EH (cell line): ENCODE measurements at regions not wholly inside any gene's neighbourhood (a gene's known extent, or its start where the extent isn't known, plus 50 kb on each side); places are given as distances from the start of the nearest gene placed in this dataset.

Source experiments
- DNase-seq: peaks from one replicate; pipeline ENCODE4 v3.0.0-alpha.2; 2015; ENCODE audit warnings: low read depth

DNA sequence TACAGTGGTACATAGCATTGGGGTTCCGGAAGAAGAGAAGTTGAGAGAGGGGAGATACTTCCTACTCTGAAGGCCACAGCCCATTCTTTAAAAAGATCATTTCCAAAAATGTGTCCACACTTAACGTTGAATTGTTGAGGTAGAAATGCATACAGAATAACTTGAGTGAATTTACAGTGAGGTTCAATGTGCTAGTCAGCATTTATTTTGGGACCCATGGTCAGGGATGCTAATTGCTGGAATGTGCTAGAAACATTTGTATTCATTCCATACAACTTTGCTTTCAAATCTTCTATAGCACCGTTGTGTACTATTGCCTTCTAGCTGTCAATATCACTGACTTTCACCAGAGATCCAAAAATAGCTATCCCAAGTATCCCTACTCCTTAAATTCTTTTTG is 325.9 kb downstream of the SATB2 start:
- no peak for DNase-seq

DNA sequence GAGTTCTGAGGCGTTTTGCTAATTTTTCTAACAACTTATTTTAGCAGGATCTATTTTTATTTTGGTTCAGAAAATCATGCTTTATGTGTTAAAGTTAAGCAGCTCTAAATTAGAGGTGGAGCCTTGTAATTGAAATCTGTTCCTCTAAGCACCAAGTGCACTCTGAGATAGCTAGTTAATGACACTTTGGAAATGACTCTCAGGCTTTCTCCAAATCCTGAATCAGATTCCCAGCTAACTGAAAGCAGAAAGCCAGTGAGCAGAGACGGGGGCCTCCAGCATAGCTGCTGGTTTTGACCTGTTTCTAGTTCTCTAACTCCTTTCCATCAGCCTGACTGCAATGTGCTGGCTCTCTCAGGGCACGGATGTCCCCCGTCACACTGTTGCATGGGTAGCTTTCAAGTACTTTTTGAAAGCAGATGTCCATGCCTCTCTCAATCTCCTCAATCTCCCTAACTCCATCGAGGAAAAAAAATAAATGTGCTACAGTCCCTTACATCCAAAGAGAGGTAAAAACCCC is 326.5 kb downstream of the SATB2 start:
- no peak for DNase-seq

DNA sequence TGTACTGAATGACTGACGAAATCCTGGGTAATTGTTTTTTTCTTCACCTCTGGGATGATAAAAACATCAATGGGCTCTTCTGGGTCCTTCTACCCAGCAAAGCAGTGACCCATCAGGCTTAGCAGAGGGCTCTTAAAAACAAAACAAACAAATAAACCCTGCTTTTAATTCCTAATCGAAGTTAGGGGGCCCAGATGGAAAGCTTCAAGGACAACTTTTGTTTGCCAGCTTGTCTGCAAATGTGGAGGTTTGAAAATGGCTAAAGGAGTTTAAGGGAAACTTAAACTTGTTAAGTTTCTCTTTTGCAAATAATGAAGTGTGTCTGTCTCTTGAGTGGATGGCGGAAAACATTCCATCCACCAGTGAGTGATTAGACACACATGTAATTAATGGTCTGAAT is 327.2 kb downstream of the SATB2 start:
- DNase-seq: no peak

DNA sequence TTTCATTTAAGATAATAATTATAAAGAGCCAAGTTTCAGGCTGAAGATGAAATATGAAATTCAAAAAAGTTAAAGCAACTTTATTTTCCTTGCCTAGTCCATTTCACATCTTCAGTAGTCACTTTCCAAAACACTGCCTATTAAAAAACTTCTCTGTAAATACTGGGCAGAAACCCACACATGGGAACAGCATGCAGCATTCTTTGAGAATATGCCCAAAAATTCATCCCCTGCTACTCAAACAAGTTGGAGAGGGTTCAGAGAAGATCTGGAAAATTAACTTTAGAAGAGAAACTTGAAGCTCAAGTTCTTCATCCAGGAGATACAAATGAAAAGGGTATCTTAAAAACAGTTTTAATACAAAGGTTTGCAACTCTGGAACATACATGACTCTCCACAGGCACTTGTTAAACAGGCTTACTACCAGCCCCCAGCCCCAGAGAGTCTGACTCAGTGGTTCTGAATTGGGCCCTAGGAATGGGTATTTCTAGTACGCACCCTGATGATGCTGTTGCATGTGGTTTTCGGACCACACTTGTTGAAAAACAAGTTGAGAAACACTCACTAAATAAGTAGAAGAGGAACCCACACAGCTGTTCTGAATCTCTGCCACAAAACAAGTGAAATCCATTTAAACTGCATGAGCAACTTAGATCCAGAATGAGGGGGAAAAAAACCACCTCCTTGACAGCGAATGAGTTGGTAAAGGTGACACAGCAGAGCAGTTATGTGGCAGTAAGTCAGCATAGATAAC is 329.1 kb downstream of the SATB2 start:
- DNase-seq: no peak

DNA sequence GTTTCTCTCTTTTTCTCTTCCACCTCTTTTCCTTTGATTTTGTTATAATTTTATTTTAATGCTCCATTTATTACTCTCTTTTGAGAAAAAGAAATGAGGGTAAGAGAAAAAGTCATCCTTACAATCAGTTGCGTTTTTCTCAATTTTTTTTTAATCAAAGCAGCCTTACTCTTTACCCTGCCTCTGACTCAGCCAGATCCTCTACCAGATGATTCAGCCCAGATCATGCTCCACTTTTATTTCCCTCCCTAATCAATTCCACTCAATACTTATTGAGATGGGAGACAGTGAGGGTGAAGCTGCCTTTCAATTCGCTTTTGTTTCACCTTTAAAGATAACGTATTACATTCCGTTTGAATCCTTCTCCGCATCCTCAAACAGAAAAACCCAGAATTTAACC is 337.9 kb downstream of the SATB2 start:
- DNase-seq: no peak

DNA sequence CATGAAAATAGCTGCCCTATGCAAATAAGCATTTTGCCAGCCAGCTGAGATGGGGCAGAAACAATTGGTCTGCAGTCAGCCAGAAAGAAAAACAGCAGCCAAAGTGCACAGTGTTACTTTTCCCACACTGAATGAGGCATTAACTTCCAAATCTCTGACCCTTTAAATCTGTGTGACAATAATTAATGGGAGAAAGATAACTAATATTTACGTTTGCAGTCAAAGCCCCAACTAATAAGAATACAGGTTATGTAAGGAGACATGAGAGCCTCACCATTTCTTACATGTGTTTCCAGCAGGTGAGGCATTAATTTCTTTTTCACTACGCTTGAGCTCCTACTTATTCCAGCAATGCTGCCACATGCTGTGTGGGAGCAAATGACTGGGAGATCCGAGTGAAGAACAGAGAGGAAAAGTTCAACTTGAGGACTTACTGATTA is 339.0 kb downstream of the SATB2 start:
- no peak for DNase-seq

DNA sequence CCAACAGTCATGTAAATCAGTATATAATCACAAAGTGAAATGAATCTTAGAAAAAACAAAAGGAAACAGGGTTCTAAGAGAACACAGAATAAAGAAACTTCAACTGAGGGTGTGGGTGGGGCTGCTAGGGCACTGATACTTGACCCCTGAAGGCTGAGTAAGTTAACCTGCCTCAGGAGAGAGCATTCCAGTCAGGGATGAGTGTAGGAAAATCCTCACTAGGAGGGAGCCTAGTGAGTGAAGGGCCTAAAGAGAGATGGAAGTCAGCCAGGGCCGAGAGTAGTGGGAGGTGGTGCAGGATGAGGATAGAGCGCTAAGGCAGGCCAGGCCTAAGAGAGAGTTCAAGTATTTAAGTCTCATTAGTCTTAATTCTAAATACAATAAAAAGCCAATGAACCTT is 342.6 kb downstream of the SATB2 start:
- DNase-seq: no peak

DNA sequence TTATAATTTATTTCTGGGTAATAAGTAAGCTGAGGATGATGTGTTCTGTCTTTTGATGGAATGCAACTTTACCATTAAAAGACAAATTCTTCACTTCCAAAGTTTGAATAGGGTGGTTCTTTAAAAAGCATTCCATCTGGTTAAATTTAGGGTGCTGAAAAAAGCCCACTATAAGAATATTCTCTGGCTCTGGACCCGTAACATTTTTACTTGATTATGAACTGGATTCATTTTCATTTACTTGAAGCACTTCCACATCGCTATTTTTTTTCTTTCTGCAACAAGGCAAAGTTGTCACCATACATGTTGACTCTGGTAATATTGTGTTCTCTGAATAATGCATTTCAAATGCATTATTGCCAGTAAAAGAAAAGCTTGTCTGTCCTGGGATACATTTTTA is 344.6 kb downstream of the SATB2 start:
- DNase-seq: no peak

DNA sequence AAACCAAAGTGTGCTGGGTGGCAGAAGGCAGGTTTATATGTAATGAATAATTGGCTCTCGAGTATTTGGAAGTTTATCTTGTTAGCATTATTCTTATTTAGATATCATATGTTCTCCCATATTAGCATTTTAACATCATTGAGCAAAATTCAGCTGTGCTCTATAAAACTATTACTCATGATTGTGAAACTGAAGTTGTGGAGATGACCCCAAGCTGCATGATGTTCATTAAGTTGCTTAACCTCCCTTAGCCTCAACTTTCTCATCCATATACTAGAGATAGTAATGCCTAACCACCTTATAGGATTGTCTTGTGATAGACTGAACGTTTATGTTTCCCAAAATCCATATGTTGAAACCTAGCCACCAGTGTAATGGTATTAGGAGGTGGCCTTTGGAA is 346.3 kb downstream of the SATB2 start:
- DNase-seq: no peak

DNA sequence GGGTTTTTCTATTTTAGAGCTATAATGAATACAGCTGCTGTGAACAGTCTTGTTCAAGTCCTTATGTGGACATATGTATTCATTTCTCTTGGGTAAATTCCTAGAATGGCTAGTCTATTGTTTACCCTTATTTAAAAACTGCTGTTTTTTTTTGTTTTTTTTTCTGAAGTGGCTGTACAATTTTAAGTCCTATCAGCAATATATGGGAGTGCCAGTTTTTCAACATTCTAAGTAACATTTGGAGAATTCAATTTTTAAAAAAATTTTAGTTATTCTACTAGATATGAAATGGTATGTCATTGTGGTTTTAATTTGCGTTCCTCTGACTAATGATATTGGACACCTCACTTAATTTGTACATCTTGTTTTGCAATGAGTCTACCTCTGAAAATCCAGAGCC is 349.7 kb downstream of the SATB2 start:
- DNase-seq: no peak

DNA sequence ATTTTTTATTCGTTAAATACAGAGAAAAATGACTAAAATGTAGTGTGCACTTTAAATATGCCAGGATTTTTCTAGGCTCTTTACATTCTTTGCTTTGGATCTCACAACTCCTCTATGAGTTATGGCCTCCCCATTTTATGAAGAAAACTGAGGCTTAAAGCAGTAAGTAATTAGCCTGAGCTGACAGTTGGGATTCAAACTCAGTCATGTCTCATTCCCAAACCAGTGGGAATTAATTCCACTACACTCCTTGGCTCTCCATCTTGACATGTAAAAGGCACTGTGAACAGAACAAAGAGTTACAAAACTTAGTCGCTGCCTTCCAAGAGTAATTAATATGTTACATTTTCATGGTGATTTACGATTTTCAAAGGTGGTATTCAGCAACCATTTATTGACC is 351.9 kb downstream of the SATB2 start:
- no peak for DNase-seq

DNA sequence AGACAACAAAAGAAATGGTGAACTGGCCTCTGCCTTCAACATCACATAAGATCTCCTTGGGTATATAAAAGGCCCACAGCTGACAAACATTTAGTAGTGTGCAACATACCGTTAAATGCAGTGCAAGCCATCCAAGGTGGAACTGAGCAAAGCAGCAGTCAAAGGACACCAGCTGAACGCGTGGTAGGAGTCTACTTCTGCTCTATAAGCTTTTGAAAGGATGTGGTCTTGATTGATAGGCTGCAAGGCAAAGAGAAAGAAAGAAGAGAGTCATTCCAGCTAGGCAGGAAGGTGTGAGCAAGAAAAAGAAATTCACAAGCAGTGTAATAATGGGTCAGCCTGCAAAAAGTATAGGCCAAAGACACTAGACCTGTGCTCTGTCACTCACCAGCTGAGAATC is 356.3 kb downstream of the SATB2 start:
- DNase-seq: no peak

DNA sequence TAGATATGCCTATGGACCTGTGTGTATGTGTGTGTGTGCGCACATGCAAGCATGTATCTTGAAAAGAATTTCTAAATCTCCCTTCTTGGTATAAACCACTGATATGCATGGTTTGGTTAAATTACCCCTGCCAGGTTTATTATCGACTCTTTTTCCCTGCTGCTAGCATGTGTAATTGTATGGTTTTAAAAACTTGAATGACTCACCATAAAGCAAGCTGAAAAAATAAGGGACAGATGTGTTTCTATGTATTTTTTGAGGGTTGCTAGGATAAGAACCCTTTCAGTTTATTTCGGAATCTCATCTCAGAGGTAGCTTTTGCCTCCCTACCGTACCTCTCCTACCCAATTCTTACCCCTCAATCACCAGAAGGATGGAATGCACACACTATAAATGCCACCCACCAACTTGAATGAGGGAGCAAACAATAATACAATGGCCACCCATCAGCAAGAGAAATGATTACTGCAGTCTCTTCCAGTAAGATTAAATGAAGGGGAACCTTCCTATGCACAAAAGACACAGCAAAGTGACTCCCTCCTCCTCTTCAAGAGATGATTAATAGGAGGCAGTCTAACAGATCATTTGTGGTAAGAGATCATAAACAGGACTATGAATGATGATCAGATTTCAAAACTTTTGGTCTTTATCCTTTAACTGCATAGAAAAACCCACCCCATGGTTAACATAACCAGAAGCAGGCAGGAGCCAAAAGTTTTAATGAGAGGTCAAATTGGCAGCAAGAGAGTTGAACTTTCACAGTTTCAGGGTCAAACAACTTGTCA is 357.2 kb downstream of the SATB2 start:
- DNase-seq: peak; percentile 50

DNA sequence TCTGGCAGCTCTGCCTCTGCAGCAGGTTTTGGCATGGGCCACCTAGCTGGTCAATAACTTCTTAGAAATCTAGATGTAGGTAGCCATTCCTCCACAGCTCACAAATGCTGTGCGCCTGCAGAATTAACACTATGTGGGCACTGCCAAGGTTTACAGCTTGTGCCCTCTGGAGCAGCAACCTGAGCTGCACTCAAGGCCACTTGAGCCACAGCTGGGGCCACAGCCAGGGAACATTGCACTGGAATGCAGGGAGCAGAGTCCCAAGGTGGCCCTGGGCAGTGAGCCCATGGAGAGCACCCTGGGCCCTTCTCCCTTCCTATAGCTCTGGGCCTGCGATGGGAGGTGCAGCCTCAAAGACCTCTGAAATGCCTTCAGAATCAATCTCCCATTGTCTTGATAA is 365.3 kb downstream of the SATB2 start:
- no peak for DNase-seq

DNA sequence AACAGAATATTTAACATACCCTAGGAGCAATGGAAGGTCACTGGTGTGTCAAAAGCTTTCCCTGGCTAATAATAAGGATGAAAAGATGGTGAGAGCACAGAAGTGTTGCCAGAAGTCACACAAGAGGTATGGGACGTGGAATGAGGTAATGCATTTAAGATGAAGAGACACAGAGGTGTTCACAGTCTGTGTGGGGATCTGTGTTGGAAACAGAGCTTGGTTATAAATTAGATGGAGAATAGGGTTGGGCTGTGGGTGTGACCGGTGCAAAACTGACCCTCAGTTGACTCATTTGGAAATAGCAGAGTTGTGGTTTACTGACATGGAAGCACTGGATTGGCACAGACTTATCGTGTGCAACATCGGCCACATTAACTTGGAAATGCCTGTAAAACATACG is 372.5 kb downstream of the SATB2 start:
- DNase-seq: peak; percentile 4

DNA sequence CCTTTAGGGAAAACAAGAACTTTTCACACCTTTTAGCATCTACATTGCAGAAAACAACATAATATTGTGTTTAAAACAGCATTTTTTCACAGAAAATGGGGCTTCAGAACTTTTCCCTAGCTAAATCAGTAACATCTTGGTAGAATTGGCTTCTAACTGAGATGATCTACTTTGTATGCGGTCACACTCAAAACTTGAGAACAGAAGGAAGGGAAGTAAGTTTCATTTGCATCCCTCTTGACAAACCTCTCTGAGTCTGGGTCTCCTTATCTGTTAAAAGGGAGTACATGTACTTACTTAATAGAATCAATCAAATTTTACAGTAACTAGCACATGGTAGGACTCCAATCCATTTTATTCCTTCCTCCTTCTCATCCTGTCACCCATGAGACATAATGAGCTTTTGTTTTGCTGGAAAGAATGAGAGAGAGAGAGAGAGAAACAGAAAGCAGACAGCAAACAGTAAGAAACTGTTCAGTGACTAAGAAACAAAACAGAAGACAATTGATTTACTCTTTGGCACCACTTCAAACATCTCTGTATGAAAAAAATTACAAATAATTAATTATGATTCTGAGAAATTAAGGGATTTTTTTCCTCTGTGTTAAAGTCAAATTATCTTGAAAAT is 387.3 kb downstream of the SATB2 start:
- DNase-seq: no peak

DNA sequence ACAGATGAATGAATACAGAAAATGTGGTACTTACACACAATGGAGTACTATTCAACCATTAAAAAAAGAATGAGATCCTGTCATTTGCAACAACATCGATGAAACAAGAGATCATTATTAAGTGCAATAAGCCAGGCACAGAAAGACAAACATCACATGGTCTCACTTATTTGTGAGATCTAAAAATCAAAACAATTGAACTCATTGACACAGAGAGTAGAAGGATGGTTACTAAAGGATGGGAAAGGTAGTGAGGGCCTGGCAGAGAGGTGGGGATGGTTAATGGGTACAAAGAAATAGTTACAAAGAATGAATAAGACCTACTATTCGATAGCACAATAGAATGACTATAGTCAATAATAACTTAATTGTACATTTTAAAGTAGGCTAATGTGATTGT is 393.5 kb downstream of the SATB2 start:
- no peak for DNase-seq

DNA sequence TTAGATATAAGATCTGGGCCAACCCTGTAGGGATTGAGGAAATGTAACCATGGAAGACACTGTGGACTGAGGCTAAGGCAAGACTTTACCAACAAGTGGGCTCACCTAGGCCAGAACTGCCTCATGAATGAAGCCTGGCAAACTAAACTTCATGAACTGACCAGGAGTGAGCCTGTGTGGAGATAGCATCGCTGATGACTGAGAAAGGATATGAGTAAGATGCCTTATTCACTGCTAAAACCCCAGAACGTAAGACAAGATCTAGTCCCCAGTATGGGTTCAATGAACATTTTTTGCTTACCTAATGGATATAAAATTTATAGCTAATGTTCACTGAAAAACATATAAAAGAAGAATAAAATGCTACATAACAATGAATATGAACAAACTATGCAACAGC is 399.8 kb downstream of the SATB2 start:
- DNase-seq: peak; percentile 24

DNA sequence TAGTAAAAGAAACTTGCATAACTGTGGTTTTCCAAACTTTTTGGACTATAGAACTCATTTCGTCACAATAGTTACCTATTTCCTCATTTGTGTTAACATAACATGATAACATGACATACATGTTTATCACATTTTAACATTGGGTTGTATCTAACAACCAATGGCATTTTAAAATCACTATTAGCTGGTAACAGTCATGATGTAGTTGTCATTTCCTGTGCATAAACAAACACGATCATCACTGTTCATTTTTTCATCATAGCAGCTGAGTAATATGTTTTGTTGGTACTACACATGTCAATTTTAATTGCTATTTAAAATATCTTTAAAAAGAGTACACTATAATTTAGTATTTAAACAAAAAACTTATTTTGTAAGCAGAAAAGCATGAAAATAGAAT is 402.4 kb downstream of the SATB2 start:
- DNase-seq: peak; percentile 7

DNA sequence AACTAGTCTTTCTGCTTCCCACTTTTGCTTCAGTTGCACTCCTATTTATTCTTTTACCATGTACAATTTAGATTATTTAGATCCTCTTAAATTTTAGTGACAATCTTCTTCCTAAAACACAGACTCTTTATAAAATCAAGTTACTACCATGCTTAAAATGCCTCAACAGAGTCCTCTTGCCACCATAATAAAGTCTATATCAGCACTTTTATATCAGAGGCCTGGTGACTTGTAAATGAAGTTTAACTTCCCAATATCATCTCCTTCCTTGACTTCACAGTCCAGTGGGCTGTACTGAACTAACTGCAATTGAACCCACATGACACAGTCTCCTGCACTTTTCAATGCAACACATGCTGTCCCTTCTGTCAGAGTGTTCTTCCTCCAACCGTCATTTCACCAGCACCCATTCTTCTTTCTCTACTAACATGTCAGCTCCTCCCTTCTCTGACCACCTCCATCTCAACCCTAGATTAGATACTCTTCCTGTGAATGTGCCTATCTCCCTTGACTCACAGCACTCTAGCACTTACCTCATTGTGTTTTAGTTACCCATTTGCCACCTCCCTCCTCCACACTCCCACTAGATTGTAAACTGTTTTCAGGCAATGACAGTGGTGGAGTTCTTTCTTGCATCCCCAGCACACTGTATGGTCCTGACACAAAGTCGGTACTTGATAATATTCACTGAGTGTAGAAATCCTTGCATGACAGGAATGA is 414.9 kb downstream of the SATB2 start:
- no peak for DNase-seq

DNA sequence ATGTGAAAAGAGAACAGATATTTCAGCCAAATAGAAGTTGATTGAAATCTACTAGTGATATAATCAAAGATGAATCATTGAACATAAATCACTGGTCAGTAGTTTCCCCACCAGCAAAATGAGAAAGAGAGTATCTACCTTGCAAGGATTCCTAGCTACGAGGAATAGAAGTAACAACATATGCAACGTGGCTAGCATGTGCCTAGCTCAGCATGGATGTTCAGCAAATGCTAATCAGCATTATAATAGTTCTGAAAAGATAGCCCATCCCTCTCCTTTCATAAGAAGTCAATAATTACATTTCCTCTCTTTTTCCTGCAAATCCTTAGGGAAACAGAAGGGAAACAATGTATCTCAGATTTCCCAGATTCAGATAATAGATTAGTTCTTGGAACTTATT is 417.2 kb downstream of the SATB2 start:
- no peak for DNase-seq

DNA sequence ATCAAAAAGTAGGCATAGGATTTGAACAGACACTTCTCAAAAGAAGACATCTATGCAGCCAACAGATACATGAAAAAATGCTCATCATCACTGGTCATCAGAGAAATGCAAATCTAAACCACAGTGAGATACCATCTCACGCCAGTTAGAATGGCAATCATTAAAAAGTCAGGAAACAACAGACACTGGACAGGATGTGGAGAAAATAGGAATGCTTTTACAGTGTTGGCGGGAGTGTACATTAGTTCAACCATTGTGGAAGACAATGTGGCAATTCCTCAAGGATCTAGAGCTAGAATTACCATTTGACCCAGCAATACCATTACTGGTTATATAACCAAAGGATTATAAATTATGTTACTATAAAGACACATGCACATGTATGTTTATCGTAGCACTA is 424.0 kb downstream of the SATB2 start:
- DNase-seq: peak; percentile 51
